Breast epithelium (tissue), 3 donors: ENCODE measurements at regions not wholly inside any gene's neighbourhood (a gene's known extent, or its start where the extent isn't known, plus 50 kb on each side); places are given as distances from the start of the nearest gene placed in this dataset.

Experiments used
- POLR2A ChIP-seq: fragments of 450-650 bp; IDR thresholded peaks from one replicate; pipeline ENCODE4 v1.6.1; 2016; ENCODE audit warnings: antibody characterized with exemption, mild to moderate bottlenecking, moderate library complexity
- TF ChIP-seq, protein P1 (sequence below), 3 donors: fragments of 450-650 bp; IDR thresholded peaks; one replicate each; pipeline ENCODE4 v1.5.1; 2016 to 2017; ENCODE audit warnings: antibody characterized with exemption in 3 of 3, mild to moderate bottlenecking in 3 of 3, moderate library complexity in 3 of 3

DNA sequence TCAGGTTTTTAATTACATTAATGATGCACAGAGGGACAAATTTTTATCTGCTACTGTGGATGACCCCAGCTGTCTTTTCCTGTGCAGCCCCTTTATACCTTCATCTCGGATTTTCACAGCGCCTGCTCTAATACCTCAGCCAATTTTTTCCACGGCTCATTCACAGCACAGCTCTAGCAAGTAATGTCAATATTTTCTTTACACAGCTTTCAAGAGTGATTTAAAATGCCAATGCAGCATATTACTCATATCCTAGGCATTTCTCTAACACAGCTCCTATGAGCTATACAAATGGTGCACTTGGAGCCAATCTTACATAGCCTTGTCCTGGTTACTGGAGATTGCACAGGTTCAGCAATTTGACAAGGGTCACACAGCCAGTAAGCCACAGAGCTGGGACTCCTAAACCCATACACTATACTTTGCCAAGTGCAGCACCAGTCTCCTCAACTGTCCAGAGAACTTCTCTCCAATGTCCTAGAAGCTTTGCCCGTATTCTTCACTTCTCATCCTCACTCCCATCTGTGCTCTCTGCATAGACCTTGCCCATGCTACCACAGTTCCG lies 661.8 kb downstream of the DTWD2 start:
- TF ChIP-seq, protein P1, sequence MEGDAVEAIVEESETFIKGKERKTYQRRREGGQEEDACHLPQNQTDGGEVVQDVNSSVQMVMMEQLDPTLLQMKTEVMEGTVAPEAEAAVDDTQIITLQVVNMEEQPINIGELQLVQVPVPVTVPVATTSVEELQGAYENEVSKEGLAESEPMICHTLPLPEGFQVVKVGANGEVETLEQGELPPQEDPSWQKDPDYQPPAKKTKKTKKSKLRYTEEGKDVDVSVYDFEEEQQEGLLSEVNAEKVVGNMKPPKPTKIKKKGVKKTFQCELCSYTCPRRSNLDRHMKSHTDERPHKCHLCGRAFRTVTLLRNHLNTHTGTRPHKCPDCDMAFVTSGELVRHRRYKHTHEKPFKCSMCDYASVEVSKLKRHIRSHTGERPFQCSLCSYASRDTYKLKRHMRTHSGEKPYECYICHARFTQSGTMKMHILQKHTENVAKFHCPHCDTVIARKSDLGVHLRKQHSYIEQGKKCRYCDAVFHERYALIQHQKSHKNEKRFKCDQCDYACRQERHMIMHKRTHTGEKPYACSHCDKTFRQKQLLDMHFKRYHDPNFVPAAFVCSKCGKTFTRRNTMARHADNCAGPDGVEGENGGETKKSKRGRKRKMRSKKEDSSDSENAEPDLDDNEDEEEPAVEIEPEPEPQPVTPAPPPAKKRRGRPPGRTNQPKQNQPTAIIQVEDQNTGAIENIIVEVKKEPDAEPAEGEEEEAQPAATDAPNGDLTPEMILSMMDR (IDR thresholded peaks at IDR 0.05) = no peak
- no peak for TF ChIP-seq POLR2A
